ENCODE measurements at regions not wholly inside any gene's neighbourhood (a gene's known extent, or its start where the extent isn't known, plus 50 kb on each side); places are given as distances from the start of the nearest gene placed in this dataset.

GRCh38 chr7:17485368-17485767 lies 186.9 kb downstream of the AHR start:
- TF ChIP-seq EZH2 (IDR thresholded peaks at IDR 0.05; ENCODE audit: borderline replicate concordance) (no peak), CTCF (IDR thresholded peaks at IDR 0.05; ENCODE audit: poor library complexity) (no peak), EZH2phosphoT487 (IDR thresholded peaks at IDR 0.05; ENCODE audit: low read depth, severe bottlenecking, unreplicated experiment) (no peak)

GRCh38 chr7:17485904-17486303 lies 187.5 kb downstream of the AHR start:
- no peak overlapping the region for H2AFZ ChIP-seq
- H3K4me3 ChIP-seq = no peak overlapping the region
- no peaks in the 10 kb centered on the region for H3K9me2 ChIP-seq (replicated peaks; ENCODE audit: insufficient read depth)
- H3K27me3 ChIP-seq = no peaks in the 10 kb centered on the region
- no peaks in the 10 kb centered on the region for H3K9me3 ChIP-seq (ENCODE audit: low read depth)
- no peak overlapping the region for H3K27ac ChIP-seq
- no peak for DNase-seq (ENCODE audit: low spot score)
- H3K36me3 ChIP-seq (replicated peaks; ENCODE audit: insufficient read depth, low read depth) = no peaks in the 10 kb centered on the region
- no peak overlapping the region for H3K4me2 ChIP-seq
- peaks cover 4% of the 10 kb centered on the region for H3K4me1 ChIP-seq (ENCODE audit: insufficient read depth)
- 94% methylated on average over 1 of the region's 1 CpG for WGBS (ENCODE audit: low lambda C conversion rate, missing lambda C conversion rate)
- no peak for TF ChIP-seq CTCF (IDR thresholded peaks at IDR 0.05; ENCODE audit: poor library complexity)
- TF ChIP-seq EZH2 (IDR thresholded peaks at IDR 0.05; ENCODE audit: borderline replicate concordance) = no peak
- TF ChIP-seq EZH2phosphoT487 (IDR thresholded peaks at IDR 0.05; ENCODE audit: low read depth, severe bottlenecking, unreplicated experiment) = no peak
- H4K20me1 ChIP-seq (ENCODE audit: insufficient read depth, poor library complexity, severe bottlenecking) = no peaks in the 10 kb centered on the region
- peaks cover 16% of the 10 kb centered on the region for H3K79me2 ChIP-seq

More at GRCh38 chr7:17485368-17485767, 186.9 kb downstream of the AHR start:
- no peak overlapping the region for H3K4me3 ChIP-seq
- no peaks in the 10 kb centered on the region for H3K9me2 ChIP-seq (replicated peaks; ENCODE audit: insufficient read depth)
- H2AFZ ChIP-seq = no peak overlapping the region
- no peak overlapping the region for H3K4me2 ChIP-seq
- no peaks in the 10 kb centered on the region for H4K20me1 ChIP-seq (ENCODE audit: insufficient read depth, poor library complexity, severe bottlenecking)
- peaks cover under 1% of the 10 kb centered on the region for H3K4me1 ChIP-seq (ENCODE audit: insufficient read depth)
- no peaks in the 10 kb centered on the region for H3K9me3 ChIP-seq (ENCODE audit: low read depth)
- no peaks in the 10 kb centered on the region for H3K36me3 ChIP-seq (replicated peaks; ENCODE audit: insufficient read depth, low read depth)
- DNase-seq (ENCODE audit: low spot score) = no peak
- 78% methylated on average over 1 of the region's 1 CpG for WGBS (ENCODE audit: low lambda C conversion rate, missing lambda C conversion rate)
- no peaks in the 10 kb centered on the region for H3K27me3 ChIP-seq
- no peak overlapping the region for H3K27ac ChIP-seq
- peaks cover 11% of the 10 kb centered on the region for H3K79me2 ChIP-seq

GRCh38 chr7:17486835-17487234 lies 188.4 kb downstream of the AHR start:
- no peak for DNase-seq (ENCODE audit: low spot score)
- no peak overlapping the region for H2AFZ ChIP-seq
- H3K4me3 ChIP-seq = no peak overlapping the region
- TF ChIP-seq EZH2phosphoT487 (IDR thresholded peaks at IDR 0.05; ENCODE audit: low read depth, severe bottlenecking, unreplicated experiment) = no peak
- H3K9me2 ChIP-seq (replicated peaks; ENCODE audit: insufficient read depth) = no peaks in the 10 kb centered on the region
- no peaks in the 10 kb centered on the region for H3K36me3 ChIP-seq (replicated peaks; ENCODE audit: insufficient read depth, low read depth)
- no peaks in the 10 kb centered on the region for H3K9me3 ChIP-seq (ENCODE audit: low read depth)
- H3K79me2 ChIP-seq = peaks cover 20% of the 10 kb centered on the region
- H4K20me1 ChIP-seq (ENCODE audit: insufficient read depth, poor library complexity, severe bottlenecking) = no peaks in the 10 kb centered on the region
- H3K27ac ChIP-seq = peak overlapping the region; percentile 58
- H3K4me1 ChIP-seq (ENCODE audit: insufficient read depth) = peaks cover 4% of the 10 kb centered on the region
- peak overlapping the region; percentile 9 for H3K4me2 ChIP-seq
- no peaks in the 10 kb centered on the region for H3K27me3 ChIP-seq
- WGBS (ENCODE audit: low lambda C conversion rate, missing lambda C conversion rate) = 93% methylated on average over 2 of the region's 2 CpGs

GRCh38 chr7:17487343-17487742 lies 188.9 kb downstream of the AHR start:
- no peak for TF ChIP-seq EZH2 (IDR thresholded peaks at IDR 0.05; ENCODE audit: borderline replicate concordance)
- no peak for TF ChIP-seq CTCF (IDR thresholded peaks at IDR 0.05; ENCODE audit: poor library complexity)
- no peak for TF ChIP-seq EZH2phosphoT487 (IDR thresholded peaks at IDR 0.05; ENCODE audit: low read depth, severe bottlenecking, unreplicated experiment)
- Histone ChIP-seq H2AFZ (no peak overlapping the region), H3K4me3 (no peak overlapping the region), H3K9me3 (ENCODE audit: low read depth) (no peaks in the 10 kb centered on the region), H3K4me2 (peak overlapping the region; percentile 9), H3K27ac (peak overlapping the region; percentile 58), H3K27me3 (no peaks in the 10 kb centered on the region), H3K9me2 (replicated peaks; ENCODE audit: insufficient read depth) (no peaks in the 10 kb centered on the region), H3K79me2 (peaks cover 22% of the 10 kb centered on the region), H3K4me1 (ENCODE audit: insufficient read depth) (peaks cover 4% of the 10 kb centered on the region), H3K36me3 (replicated peaks; ENCODE audit: insufficient read depth, low read depth) (no peaks in the 10 kb centered on the region), H4K20me1 (ENCODE audit: insufficient read depth, poor library complexity, severe bottlenecking) (no peaks in the 10 kb centered on the region)
- 67% methylated on average over 2 of the region's 2 CpGs for WGBS (ENCODE audit: low lambda C conversion rate, missing lambda C conversion rate)
- DNase-seq (ENCODE audit: low spot score) = no peak
